ENCODE measurements at regions not wholly inside any gene's neighbourhood (a gene's known extent, or its start where the extent isn't known, plus 50 kb on each side); places are given as distances from the start of the nearest gene placed in this dataset.

DNA sequence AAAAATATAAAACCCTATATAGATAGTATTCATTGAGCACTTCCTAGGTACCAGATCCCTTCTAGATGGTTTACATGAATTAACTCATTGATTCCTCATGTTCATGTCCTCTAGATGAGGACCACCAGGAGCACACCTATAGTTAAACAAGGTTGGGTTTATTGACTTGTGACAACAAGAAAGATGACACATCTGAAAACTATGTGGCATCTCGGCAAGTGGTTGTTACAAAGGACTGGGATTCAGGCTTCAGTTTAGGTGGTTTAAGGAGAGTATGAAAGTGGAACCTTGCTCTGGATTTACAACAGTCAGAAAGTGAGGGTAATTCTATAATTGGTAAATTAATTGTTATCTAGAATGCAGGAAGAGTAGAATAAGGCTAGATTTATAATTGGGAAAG, 99.0 kb upstream of the PHF14 start:
- Histone ChIP-seq H3K27ac (ENCODE audit: low read depth, low read length, poor library complexity, severe bottlenecking) (no peak overlapping the region), H4K20me1 (ENCODE audit: insufficient read depth, low read length) (no peaks in the 10 kb centered on the region), H3K9ac (ENCODE audit: low read length) (no peak overlapping the region), H3K27me3 (ENCODE audit: insufficient read depth, low read length) (no peaks in the 10 kb centered on the region), H3K9me3 (ENCODE audit: low read length) (no peaks in the 10 kb centered on the region), H3K4me3 (ENCODE audit: low read depth, low read length, poor library complexity, severe bottlenecking) (no peak overlapping the region), H3K9me2 (ENCODE audit: low read depth, low read length) (no peaks in the 10 kb centered on the region), H3F3A (ENCODE audit: insufficient read depth, low read length) (no peaks in the 10 kb centered on the region), H3K79me2 (ENCODE audit: insufficient read depth, low read length) (no peaks in the 10 kb centered on the region), H3K4me1 (ENCODE audit: insufficient read depth, low read length, severe bottlenecking) (no peaks in the 10 kb centered on the region), H3K4me2 (ENCODE audit: low read length) (no peak overlapping the region), H3K36me3 (ENCODE audit: insufficient read depth, low read length) (no peaks in the 10 kb centered on the region), H2AFZ (ENCODE audit: low read length) (no peak overlapping the region)
- TF ChIP-seq, protein P1, sequence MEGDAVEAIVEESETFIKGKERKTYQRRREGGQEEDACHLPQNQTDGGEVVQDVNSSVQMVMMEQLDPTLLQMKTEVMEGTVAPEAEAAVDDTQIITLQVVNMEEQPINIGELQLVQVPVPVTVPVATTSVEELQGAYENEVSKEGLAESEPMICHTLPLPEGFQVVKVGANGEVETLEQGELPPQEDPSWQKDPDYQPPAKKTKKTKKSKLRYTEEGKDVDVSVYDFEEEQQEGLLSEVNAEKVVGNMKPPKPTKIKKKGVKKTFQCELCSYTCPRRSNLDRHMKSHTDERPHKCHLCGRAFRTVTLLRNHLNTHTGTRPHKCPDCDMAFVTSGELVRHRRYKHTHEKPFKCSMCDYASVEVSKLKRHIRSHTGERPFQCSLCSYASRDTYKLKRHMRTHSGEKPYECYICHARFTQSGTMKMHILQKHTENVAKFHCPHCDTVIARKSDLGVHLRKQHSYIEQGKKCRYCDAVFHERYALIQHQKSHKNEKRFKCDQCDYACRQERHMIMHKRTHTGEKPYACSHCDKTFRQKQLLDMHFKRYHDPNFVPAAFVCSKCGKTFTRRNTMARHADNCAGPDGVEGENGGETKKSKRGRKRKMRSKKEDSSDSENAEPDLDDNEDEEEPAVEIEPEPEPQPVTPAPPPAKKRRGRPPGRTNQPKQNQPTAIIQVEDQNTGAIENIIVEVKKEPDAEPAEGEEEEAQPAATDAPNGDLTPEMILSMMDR (IDR thresholded peaks at IDR 0.05; ENCODE audit: low read length), result no peak
- TF ChIP-seq EZH2 (IDR thresholded peaks at IDR 0.05; ENCODE audit: borderline replicate concordance, low read length), result no peak

DNA sequence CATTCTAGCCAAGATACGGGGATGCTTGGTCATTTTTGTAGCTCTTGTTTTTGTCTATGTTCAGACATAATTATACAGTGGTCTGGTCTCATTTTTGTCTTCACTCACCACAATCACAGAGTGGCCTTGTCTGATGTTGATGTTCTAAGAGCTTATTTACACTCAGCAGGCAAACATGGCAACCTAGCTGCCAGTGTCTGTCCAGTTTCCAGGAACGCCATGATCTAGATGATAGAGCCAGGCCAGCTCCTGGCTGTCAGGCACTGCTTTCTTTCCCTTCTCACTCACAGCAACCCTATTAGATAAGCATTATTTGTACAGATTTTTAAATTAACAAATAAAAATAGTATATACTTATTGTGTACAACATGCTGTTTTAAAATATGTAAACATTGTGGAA, 98.6 kb upstream of the PHF14 start:
- Histone ChIP-seq H3K79me2 (ENCODE audit: insufficient read depth, low read length) (no peaks in the 10 kb centered on the region), H3K4me2 (ENCODE audit: low read length) (no peak overlapping the region), H3K4me3 (ENCODE audit: low read depth, low read length, poor library complexity, severe bottlenecking) (no peak overlapping the region), H3K36me3 (ENCODE audit: insufficient read depth, low read length) (no peaks in the 10 kb centered on the region), H3K9ac (ENCODE audit: low read length) (no peak overlapping the region), H3K27ac (ENCODE audit: low read depth, low read length, poor library complexity, severe bottlenecking) (no peak overlapping the region), H3K9me2 (ENCODE audit: low read depth, low read length) (no peaks in the 10 kb centered on the region), H3K9me3 (ENCODE audit: low read length) (no peaks in the 10 kb centered on the region), H3K4me1 (ENCODE audit: insufficient read depth, low read length, severe bottlenecking) (no peaks in the 10 kb centered on the region), H4K20me1 (ENCODE audit: insufficient read depth, low read length) (no peaks in the 10 kb centered on the region), H2AFZ (ENCODE audit: low read length) (no peak overlapping the region), H3K27me3 (ENCODE audit: insufficient read depth, low read length) (no peaks in the 10 kb centered on the region), H3F3A (ENCODE audit: insufficient read depth, low read length) (no peaks in the 10 kb centered on the region)
- TF ChIP-seq EZH2 (IDR thresholded peaks at IDR 0.05; ENCODE audit: borderline replicate concordance, low read length), result no peak
- TF ChIP-seq, protein P1 (IDR thresholded peaks at IDR 0.05; ENCODE audit: low read length), result no peak

DNA sequence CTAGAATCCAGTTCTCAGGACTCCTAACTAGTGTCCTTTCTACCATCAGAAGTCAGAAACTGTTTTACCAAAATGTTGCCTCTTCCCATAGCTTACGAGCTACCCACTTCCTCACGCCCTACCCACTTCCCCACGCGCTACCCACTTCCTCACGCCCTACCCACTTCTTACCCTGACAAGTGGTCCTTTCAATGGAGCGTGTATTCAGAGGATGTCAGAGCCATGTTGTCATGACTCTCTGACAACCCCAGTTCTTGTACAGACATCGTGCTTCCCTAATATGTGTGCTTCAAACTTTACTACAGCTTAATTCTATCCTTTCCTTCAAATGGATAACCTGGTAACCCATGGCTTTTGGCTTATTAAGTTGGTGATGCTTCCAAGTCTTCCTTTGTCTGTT, 84.8 kb upstream of the PHF14 start:
- Histone ChIP-seq H3K4me1 (ENCODE audit: insufficient read depth, low read length, severe bottlenecking) (no peaks in the 10 kb centered on the region), H3K4me2 (ENCODE audit: low read length) (no peak overlapping the region), H3K4me3 (ENCODE audit: low read depth, low read length, poor library complexity, severe bottlenecking) (no peak overlapping the region), H3K36me3 (ENCODE audit: insufficient read depth, low read length) (no peaks in the 10 kb centered on the region), H3K27me3 (ENCODE audit: insufficient read depth, low read length) (no peaks in the 10 kb centered on the region), H4K20me1 (ENCODE audit: insufficient read depth, low read length) (no peaks in the 10 kb centered on the region), H3K9ac (ENCODE audit: low read length) (no peak overlapping the region), H3F3A (ENCODE audit: insufficient read depth, low read length) (no peaks in the 10 kb centered on the region), H3K9me2 (ENCODE audit: low read depth, low read length) (no peaks in the 10 kb centered on the region), H3K27ac (ENCODE audit: low read depth, low read length, poor library complexity, severe bottlenecking) (no peak overlapping the region), H2AFZ (ENCODE audit: low read length) (no peak overlapping the region), H3K9me3 (ENCODE audit: low read length) (no peaks in the 10 kb centered on the region), H3K79me2 (ENCODE audit: insufficient read depth, low read length) (no peaks in the 10 kb centered on the region)
- TF ChIP-seq, protein P1 (IDR thresholded peaks at IDR 0.05; ENCODE audit: low read length), result no peak
- TF ChIP-seq EZH2 (IDR thresholded peaks at IDR 0.05; ENCODE audit: borderline replicate concordance, low read length), result no peak

All from OCI-LY1 (cell line).